HCT116 (cell line): ENCODE measurements at regions not wholly inside any gene's neighbourhood (a gene's known extent, or its start where the extent isn't known, plus 50 kb on each side); places are given as distances from the start of the nearest gene placed in this dataset.

Experiments used
- ATAC-seq: fragments of 200-7000 bp; cut with Tn5 transposase; 2 replicates; pipeline ENCODE4 v1.9.1; 2020; ENCODE audit warnings: mild to moderate bottlenecking, moderate library complexity
- BruUV-seq: library from RNA; stranded (reverse); fragments of 400-500 nt; replicated peaks from 2 replicates; lab custom pipeline; 2021; lab: Mats Ljungman, UMichigan
- CTCF ChIA-PET: fragments of 300-600 bp; sonication (Branson Sonifier 250); formaldehyde crosslinking; loops from one replicate; lab custom pipeline; 2021; ENCODE audit warnings: antibody characterized with exemption; lab: Charles Lee
- POLR2A ChIA-PET: fragments of 300-600, 350-600 bp; sonication (Branson Sonifier 250); formaldehyde crosslinking; loops from one replicate; lab custom pipeline; 2021; ENCODE audit warnings: antibody characterized with exemption; lab: Charles Lee
- RAD21 ChIA-PET, 2 experiments: fragments of 300-600 bp; sonication (Branson Sonifier 250); formaldehyde crosslinking; loops; one replicate each; lab custom pipeline; 2023; ENCODE audit warnings: low total read pairs in 2 of 2; ENCODE audit not compliant: uncharacterized antibody in 2 of 2, unreplicated experiment in 2 of 2, low non-redundant PET in 1 of 2; lab: Charles Lee
- DNase-seq: peaks from one replicate; pipeline ENCODE4 v3.0.0-alpha.2; 2010; ENCODE audit warnings: low read depth, low spot score
- H2AFZ ChIP-seq: fragments of 200-600 bp; shearing (Covaris generic), sonication (generic); 2 replicates; pipeline ENCODE4 v1.6.1; 2017; ENCODE audit warnings: low read depth, mixed run types, mixed read lengths, antibody characterized with exemption, low read length; ENCODE audit not compliant: poor library complexity, severe bottlenecking
- H3K27ac ChIP-seq: 2 replicates; pipeline ENCODE4 v1.5.1; 2012; ENCODE audit warnings: low read depth, low read length
- H3K27me3 ChIP-seq: fragments of 200-600 bp; sonication (generic); 2 replicates; pipeline ENCODE4 v1.6.1; 2016; ENCODE audit warnings: mixed run types, low read length, mixed read lengths; ENCODE audit not compliant: insufficient read depth
- H3K36me3 ChIP-seq, 2 experiments: fragments of 200-500 bp in 1 of 2; fragments of 200-600 bp in 1 of 2; sonication (Bioruptor generic) in 1 of 2; sonication (generic) in 1 of 2; 2 replicates each; pipeline versions ENCODE4 v1.5.1 to v1.6.1; 2014 to 2016; ENCODE audit warnings: low read length in 2 of 2, inconsistent platforms in 1 of 2, mixed read lengths in 1 of 2, mixed run types in 1 of 2; ENCODE audit not compliant: insufficient read depth in 2 of 2, control insufficient read depth in 1 of 2
- H3K4me1 ChIP-seq, 2 experiments: fragments of 200-600 bp in 1 of 2; sonication (generic) in 1 of 2; 2 replicates each; pipeline versions ENCODE4 v1.5.1 to v1.6.1; 2012 to 2017; ENCODE audit warnings: low read length in 2 of 2, inconsistent platforms in 1 of 2, mild to moderate bottlenecking in 1 of 2, mixed read lengths in 1 of 2, mixed run types in 1 of 2, moderate library complexity in 1 of 2; ENCODE audit not compliant: insufficient read depth in 2 of 2, control insufficient read depth in 1 of 2
- H3K4me2 ChIP-seq: fragments of 200-600 bp; sonication (generic); 2 replicates; pipeline ENCODE4 v1.6.1; 2017; ENCODE audit warnings: mixed run types, low read length, mixed read lengths
- H3K4me3 ChIP-seq, 2 experiments: fragments of 200-600 bp in 1 of 2; sonication (generic) in 1 of 2; replicated peaks in 1 of 2; 2 replicates each; pipeline ENCODE4 v1.5.1; 2011 to 2016; ENCODE audit warnings: low read length in 2 of 2, control low read depth in 1 of 2, low read depth in 1 of 2, mild to moderate bottlenecking in 1 of 2, mixed read lengths in 1 of 2, mixed run types in 1 of 2
- H3K79me2 ChIP-seq: fragments of 200-600 bp; sonication (generic); 2 replicates; pipeline ENCODE4 v1.6.1; 2017; ENCODE audit warnings: mild to moderate bottlenecking, mixed run types, low read length, moderate library complexity, mixed read lengths; ENCODE audit not compliant: insufficient read depth
- H3K9ac ChIP-seq: fragments of 200-600 bp; sonication (generic); 2 replicates; pipeline ENCODE4 v1.6.1; 2016; ENCODE audit warnings: low read length, mixed read lengths
- H3K9me2 ChIP-seq: fragments of 200-600 bp; sonication (generic), shearing (Covaris generic); 2 replicates; pipeline ENCODE4 v1.6.1; 2017; ENCODE audit warnings: mixed run types, mild to moderate bottlenecking, moderate library complexity; ENCODE audit not compliant: insufficient read depth
- H3K9me3 ChIP-seq, 2 experiments: fragments of 200-500 bp in 1 of 2; fragments of 200-600 bp in 1 of 2; sonication (Bioruptor generic) in 1 of 2; sonication (generic) in 1 of 2; 2 replicates each; pipeline ENCODE4 v1.6.1; 2014 to 2017; ENCODE audit warnings: low read length in 2 of 2, mixed read lengths in 2 of 2, inconsistent platforms in 1 of 2, low read depth in 1 of 2, mild to moderate bottlenecking in 1 of 2, mixed run types in 1 of 2, moderate library complexity in 1 of 2; ENCODE audit not compliant: control insufficient read depth in 1 of 2, insufficient read depth in 1 of 2
- H4K20me1 ChIP-seq: fragments of 200-600 bp; sonication (generic), shearing (Covaris generic); 2 replicates; pipeline ENCODE4 v1.6.1; 2017; ENCODE audit warnings: mixed run types, mild to moderate bottlenecking, moderate library complexity; ENCODE audit not compliant: insufficient read depth
- CBX3 ChIP-seq: IDR thresholded peaks from 2 replicates; pipeline ENCODE4 v1.6.1; 2012; ENCODE audit warnings: low read depth
- ELF1 ChIP-seq: IDR thresholded peaks from 2 replicates; pipeline ENCODE4 v1.6.1; 2012; ENCODE audit warnings: low read depth, borderline replicate concordance
- EZH2 ChIP-seq: fragments of 200-600 bp; sonication (generic); IDR thresholded peaks from 2 replicates; pipeline ENCODE4 v1.6.1; 2017; ENCODE audit warnings: antibody characterized with exemption, mixed run types
- EZH2phosphoT487 ChIP-seq: fragments of 200-600 bp; IDR thresholded peaks from 2 replicates; pipeline ENCODE4 v1.6.1; 2018; ENCODE audit warnings: antibody characterized with exemption, borderline replicate concordance
- JUND ChIP-seq: IDR thresholded peaks from 2 replicates; pipeline ENCODE4 v1.6.1; 2012
- POLR2A ChIP-seq: IDR thresholded peaks from 2 replicates; pipeline ENCODE4 v1.7.0; 2011; ENCODE audit warnings: borderline replicate concordance; ENCODE audit not compliant: insufficient read depth, insufficient read length; ENCODE audit errors: extremely low read depth
- SIN3A ChIP-seq: IDR thresholded peaks from 2 replicates; pipeline ENCODE4 v1.6.1; 2012; ENCODE audit warnings: low read depth
- SP1 ChIP-seq: IDR thresholded peaks from 2 replicates; pipeline ENCODE4 v1.6.1; 2012; ENCODE audit warnings: low read depth
- SRF ChIP-seq: IDR thresholded peaks from 2 replicates; pipeline ENCODE4 v1.6.1; 2012; ENCODE audit warnings: low read depth
- ZFX ChIP-seq: fragments of 450-650 bp; IDR thresholded peaks from 2 replicates; pipeline ENCODE4 v1.6.1; 2017
- ZNF274 ChIP-seq: fragments of 200-500 bp; sonication (Bioruptor generic); IDR thresholded peaks from 2 replicates; pipeline ENCODE4 v1.6.1; 2014; ENCODE audit warnings: mild to moderate bottlenecking, low read depth, low read length, inconsistent platforms
- intact Hi-C: fragments of 100-400 bp; cut with micrococcal nuclease; formaldehyde crosslinking; loops from 2 replicates; pipeline ENCODE4 v1.10.0; 2022
- TF ChIP-seq, protein P1 (sequence below): IDR thresholded peaks from 2 replicates; pipeline ENCODE4 v1.6.1; 2012
- TF ChIP-seq, protein P2 (sequence below): IDR thresholded peaks from 2 replicates; pipeline ENCODE4 v1.6.1; 2012
- TF ChIP-seq, protein P3 (sequence below), 3 experiments: fragments of 200-600 bp in 1 of 3; sonication (generic) in 1 of 3; IDR thresholded peaks in 2 of 3; conservative IDR thresholded peaks in 1 of 3; 2 replicates each; pipeline ENCODE4 v1.5.1; 2012 to 2017; ENCODE audit warnings: low read depth in 2 of 3, low read length in 2 of 3, antibody characterized with exemption in 1 of 3, borderline replicate concordance in 1 of 3, control low read depth in 1 of 3, mild to moderate bottlenecking in 1 of 3, mixed read lengths in 1 of 3, mixed run types in 1 of 3, moderate library complexity in 1 of 3; ENCODE audit not compliant: insufficient read depth in 1 of 3
- TF ChIP-seq, protein P4 (sequence below): IDR thresholded peaks from 2 replicates; pipeline ENCODE4 v1.6.1; 2011; ENCODE audit warnings: mild to moderate bottlenecking, low read length, moderate library complexity; ENCODE audit not compliant: insufficient replicate concordance; ENCODE audit errors: extremely low read depth

DNA sequence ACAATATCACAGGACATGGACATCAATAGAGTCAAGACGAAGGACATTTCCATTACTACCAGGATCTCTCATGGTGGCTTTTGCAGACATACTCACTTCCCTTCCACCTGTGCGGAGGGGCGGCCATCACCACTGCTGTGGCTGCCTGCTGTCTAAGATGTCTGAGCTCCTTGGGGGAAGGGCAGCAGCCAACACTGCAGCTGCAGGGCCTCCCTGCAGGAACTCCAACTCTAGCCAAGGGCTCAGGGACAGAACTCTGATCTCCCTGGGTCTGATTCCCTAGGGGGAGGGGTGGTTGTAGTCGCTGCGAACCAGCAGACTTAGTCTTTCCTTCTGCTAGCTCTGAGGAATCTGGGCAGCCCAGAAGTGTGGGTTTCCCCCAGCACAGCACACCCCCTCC lies 78.9 kb upstream of the ANKRD10 start:
- no peak overlapping the region for H3K4me2 ChIP-seq
- H3K79me2 ChIP-seq, result no peaks in the 10 kb centered on the region
- ChIA-PET RAD21 (no interaction called here), CTCF (no interaction called here), POLR2A (no interaction called here)
- H3K9ac ChIP-seq, result no peak overlapping the region
- no peak overlapping the region for H2AFZ ChIP-seq
- ATAC-seq (no peak), DNase-seq (no peak)
- no peak overlapping the region for H3K4me3 ChIP-seq
- H4K20me1 ChIP-seq, result no peaks in the 10 kb centered on the region
- H3K9me3 ChIP-seq, result no peaks in the 10 kb centered on the region
- BruUV-seq, result no TSS peak
- H3K27ac ChIP-seq, result no peak overlapping the region
- no peaks in the 10 kb centered on the region for H3K36me3 ChIP-seq
- intact Hi-C loops, result no loop called here
- no peaks in the 10 kb centered on the region for H3K9me2 ChIP-seq
- TF ChIP-seq CBX3 (no peak), EZH2 (no peak), ZFX (no peak), SIN3A (no peak), ELF1 (no peak)
- TF ChIP-seq, protein P1, sequence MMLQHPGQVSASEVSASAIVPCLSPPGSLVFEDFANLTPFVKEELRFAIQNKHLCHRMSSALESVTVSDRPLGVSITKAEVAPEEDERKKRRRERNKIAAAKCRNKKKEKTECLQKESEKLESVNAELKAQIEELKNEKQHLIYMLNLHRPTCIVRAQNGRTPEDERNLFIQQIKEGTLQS, result no peak
- TF ChIP-seq, protein P2, sequence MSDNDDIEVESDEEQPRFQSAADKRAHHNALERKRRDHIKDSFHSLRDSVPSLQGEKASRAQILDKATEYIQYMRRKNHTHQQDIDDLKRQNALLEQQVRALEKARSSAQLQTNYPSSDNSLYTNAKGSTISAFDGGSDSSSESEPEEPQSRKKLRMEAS, result no peak
- no peaks in the 10 kb centered on the region for H3K27me3 ChIP-seq
- no peaks in the 10 kb centered on the region for H3K4me1 ChIP-seq

DNA sequence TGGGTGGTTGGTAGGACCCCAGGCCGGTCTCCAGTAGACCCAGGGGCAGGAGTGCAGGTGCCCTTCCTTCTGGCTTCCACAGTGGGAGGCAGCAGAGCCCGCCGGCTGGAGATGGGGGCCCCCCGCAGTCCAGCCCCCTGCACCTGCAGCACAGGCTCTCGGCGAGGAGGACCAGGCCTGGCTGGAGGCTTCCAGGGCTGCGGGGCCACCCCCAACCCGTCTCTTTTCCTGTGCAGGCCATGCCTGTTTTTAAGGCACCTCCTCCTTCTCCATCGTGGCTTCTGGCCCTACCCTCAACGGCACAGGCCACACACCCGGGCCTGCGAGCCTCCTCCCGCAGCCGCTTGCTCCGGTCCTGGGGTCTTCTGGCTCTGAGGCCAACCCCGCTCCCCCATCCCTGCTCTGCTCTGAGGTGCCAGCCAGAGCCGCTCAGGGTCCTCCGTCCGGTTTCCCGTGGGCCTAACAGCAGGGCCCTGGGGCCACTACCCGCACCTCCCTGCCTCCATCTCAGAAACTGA lies 77.2 kb upstream of the ANKRD10 start:
- no peaks in the 10 kb centered on the region for H3K9me3 ChIP-seq
- H3K27ac ChIP-seq, result no peak overlapping the region
- no peak overlapping the region for H3K4me3 ChIP-seq
- ATAC-seq (no peak), DNase-seq (no peak)
- no peaks in the 10 kb centered on the region for H4K20me1 ChIP-seq
- H3K36me3 ChIP-seq, result no peaks in the 10 kb centered on the region
- CTCF ChIA-PET, result no interaction called here
- intact Hi-C loops, result no loop called here
- TF ChIP-seq SRF, result no peak
- TF ChIP-seq JUND, result no peak
- no peak for TF ChIP-seq SIN3A
- no peak for TF ChIP-seq EZH2phosphoT487
- TF ChIP-seq, protein P3, sequence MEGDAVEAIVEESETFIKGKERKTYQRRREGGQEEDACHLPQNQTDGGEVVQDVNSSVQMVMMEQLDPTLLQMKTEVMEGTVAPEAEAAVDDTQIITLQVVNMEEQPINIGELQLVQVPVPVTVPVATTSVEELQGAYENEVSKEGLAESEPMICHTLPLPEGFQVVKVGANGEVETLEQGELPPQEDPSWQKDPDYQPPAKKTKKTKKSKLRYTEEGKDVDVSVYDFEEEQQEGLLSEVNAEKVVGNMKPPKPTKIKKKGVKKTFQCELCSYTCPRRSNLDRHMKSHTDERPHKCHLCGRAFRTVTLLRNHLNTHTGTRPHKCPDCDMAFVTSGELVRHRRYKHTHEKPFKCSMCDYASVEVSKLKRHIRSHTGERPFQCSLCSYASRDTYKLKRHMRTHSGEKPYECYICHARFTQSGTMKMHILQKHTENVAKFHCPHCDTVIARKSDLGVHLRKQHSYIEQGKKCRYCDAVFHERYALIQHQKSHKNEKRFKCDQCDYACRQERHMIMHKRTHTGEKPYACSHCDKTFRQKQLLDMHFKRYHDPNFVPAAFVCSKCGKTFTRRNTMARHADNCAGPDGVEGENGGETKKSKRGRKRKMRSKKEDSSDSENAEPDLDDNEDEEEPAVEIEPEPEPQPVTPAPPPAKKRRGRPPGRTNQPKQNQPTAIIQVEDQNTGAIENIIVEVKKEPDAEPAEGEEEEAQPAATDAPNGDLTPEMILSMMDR (IDR thresholded peaks at IDR 0.05 in 2 of 3, conservative IDR thresholded peaks at IDR 0.05 in 1 of 3; ENCODE audit: borderline replicate concordance in 1 of 3, insufficient read depth in 1 of 3, low read depth in 2 of 3, low read length in 2 of 3), result no peak
- TF ChIP-seq CBX3, result no peak
- no peak for TF ChIP-seq EZH2
- TF ChIP-seq ZNF274, result no peak
- TF ChIP-seq SP1, result no peak
- TF ChIP-seq, protein P1, result no peak
- TF ChIP-seq, protein P4, sequence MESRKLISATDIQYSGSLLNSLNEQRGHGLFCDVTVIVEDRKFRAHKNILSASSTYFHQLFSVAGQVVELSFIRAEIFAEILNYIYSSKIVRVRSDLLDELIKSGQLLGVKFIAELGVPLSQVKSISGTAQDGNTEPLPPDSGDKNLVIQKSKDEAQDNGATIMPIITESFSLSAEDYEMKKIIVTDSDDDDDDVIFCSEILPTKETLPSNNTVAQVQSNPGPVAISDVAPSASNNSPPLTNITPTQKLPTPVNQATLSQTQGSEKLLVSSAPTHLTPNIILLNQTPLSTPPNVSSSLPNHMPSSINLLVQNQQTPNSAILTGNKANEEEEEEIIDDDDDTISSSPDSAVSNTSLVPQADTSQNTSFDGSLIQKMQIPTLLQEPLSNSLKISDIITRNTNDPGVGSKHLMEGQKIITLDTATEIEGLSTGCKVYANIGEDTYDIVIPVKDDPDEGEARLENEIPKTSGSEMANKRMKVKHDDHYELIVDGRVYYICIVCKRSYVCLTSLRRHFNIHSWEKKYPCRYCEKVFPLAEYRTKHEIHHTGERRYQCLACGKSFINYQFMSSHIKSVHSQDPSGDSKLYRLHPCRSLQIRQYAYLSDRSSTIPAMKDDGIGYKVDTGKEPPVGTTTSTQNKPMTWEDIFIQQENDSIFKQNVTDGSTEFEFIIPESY, result no peak
- no peak for TF ChIP-seq ELF1
- no peak for TF ChIP-seq ZFX
- no peak for TF ChIP-seq POLR2A
- no peaks in the 10 kb centered on the region for H3K9me2 ChIP-seq
- H3K4me2 ChIP-seq, result no peak overlapping the region
- POLR2A ChIA-PET, result no interaction called here
- no peaks in the 10 kb centered on the region for H3K79me2 ChIP-seq
- RAD21 ChIA-PET, result no interaction called here
- H3K27me3 ChIP-seq, result no peaks in the 10 kb centered on the region
- no peaks in the 10 kb centered on the region for H3K4me1 ChIP-seq
- BruUV-seq, result no TSS peak
- H3K9ac ChIP-seq, result no peak overlapping the region
- no peak overlapping the region for H2AFZ ChIP-seq
